ENCODE measurements at regions not wholly inside any gene's neighbourhood (a gene's known extent, or its start where the extent isn't known, plus 50 kb on each side); places are given as distances from the start of the nearest gene placed in this dataset.
"Not testable (repeated sequence)": the region's sequence is repeated elsewhere in the genome, so short reads cannot be mapped to it uniquely, and the experiment has no call there.

- DNase-seq (ENCODE audit: low spot score): no peak
Observed at GRCh38 chr6:47180633-47181032, 129.1 kb downstream of the TNFRSF21 start.

GRCh38 chr6:47179286-47179685 is 130.4 kb downstream of the TNFRSF21 start:
- DNase-seq (ENCODE audit: low spot score): no peak

DNA sequence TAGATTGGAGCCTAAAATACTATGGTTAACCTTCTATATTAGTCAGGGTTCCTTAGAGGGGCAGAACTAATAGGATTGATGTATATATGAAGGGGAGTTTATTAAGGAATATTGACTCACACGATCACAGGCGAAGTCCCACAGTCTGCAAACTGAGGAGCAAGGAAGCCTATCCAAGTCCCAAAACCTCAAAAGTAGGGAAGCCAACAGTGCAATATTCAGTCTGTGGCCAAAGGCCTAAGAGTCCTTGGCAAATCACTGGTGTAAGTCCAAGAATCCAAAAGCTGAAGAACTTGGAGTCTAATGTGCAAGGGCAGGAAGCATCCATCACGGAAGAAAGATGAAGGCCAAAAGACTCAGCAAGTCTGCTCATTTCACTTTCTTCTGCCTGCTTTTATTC is 133.5 kb upstream of the ADGRF1 start:
- no peak for DNase-seq (ENCODE audit: low spot score)

DNA sequence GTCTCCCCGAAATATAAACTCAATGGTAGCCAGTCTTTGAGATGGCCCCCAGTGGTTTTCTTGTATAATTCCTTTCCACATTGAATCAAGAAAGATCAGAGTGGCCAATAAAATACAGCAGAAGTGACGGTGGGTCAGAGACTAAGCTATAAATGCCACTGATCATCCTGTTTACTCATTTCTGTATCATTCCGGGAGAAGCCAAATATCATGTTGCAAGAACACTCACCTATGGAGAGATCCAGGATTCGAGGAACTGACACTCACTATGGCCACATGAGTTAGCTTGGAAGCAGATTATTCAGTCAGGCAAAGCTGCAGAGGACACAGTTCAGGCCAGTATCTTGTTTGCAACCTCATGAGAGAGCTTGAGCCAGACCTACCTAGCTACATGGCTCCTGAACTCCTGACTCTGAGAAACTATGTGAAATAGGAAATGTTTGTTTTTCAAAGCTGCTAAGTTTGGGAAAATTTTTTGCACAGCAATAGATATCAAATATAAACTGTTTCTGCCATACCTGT is 132.4 kb upstream of the ADGRF1 start:
- DNase-seq (ENCODE audit: low spot score): no peak

- DNase-seq (ENCODE audit: low spot score): not testable (repeated sequence)
Observed at GRCh38 chr6:47174063-47174462, 131.9 kb upstream of the ADGRF1 start.

DNA sequence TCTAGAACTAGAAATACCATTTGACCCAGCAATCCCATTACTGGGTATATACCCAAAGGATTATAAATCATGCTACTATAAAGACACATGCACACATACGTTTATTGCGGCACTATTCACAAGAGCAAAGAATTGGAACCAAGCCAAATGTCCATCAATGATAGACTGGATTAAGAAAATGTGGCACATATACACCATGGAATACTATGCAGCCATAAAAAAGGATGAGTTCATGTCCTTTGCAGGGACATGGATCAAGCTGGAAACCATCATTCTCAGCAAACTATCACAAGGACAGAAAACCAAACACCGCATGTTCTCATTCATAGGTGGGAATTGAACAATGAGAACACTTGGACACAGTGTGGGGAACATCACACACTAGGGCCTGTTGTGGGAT is 131.0 kb upstream of the ADGRF1 start:
- not testable (repeated sequence) for DNase-seq (ENCODE audit: low spot score)

GRCh38 chr6:47170617-47170947 is 128.4 kb upstream of the ADGRF1 start:
- no peak for DNase-seq (ENCODE audit: low spot score)

DNA sequence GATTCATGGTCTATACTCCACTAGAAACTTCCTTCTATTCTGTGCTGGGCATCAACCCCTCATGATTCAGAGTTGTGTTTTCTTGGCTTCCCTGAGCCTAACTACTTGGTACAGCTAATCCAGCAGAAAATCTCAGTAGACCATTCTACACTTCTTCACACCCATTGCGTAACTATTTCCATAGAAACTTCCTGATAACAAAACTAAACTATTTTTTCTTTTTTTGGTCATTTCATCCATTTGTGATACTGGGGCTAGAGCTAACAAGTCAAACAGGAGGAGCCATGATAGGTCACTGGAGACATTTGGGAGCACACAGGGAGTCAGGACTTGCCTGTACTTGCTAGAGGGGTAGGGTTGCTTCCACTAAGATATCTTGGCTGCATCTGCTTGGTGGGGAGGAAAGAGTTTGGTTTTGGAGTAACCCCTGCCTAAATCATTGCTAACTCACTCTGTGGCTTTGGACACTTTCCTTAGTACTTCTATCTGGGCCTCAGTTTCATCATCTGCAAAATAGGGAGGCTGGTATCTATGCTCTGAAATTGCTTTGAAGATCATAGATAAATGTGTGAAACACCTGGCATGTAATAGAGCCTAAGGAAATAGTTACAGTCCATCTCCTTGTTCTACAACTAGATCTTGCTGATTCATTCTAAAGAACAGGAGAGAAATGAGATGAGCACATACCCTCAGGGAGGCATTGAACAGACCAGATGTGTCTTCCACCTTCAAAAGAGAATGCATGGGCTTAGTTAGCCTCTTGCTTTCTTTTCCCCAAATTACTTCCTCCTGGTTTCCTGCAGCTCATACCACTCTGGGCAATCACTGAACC is 127.9 kb upstream of the ADGRF1 start:
- no peak for DNase-seq (ENCODE audit: low spot score)

- DNase-seq (ENCODE audit: low spot score): no peak
Observed at GRCh38 chr6:47168180-47168579, 126.0 kb upstream of the ADGRF1 start.

DNA sequence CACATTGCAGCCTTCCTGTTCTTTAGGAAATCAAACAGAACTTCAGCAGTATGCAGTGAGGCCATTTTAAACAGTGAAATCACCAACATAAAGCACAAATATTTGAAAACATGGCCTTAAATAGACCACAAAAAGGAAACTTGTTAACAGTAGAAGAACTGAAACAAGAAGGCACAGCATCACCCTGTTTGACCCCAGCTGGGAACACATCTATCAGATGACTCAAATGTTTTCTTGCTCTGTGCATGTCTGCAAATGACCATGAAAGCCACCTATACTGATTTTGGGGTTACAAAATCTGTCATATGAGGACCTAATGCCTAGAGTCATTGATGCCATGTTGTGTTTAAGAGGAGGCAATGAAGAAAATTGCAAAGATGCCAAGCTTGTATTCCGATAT is 123.8 kb upstream of the ADGRF1 start:
- DNase-seq (ENCODE audit: low spot score): no peak

DNA sequence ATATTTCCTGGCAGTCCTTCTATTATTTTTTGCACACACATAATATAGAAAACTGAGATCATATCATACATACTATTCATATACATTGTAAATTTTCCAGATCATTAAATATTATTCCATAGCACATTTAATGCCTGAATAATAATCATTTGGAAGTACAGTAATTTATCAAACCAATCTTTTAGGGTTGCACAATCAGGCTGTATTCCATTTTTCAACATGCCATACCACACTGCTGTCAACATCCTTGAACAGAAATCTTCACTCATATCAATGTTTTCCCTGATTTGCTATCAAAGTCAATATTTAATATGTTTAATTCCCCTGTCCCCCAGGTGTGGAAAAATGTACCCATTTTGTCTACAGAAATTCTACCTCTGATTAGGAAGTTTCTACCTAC is 122.7 kb upstream of the ADGRF1 start:
- no peak for DNase-seq (ENCODE audit: low spot score)

DNA sequence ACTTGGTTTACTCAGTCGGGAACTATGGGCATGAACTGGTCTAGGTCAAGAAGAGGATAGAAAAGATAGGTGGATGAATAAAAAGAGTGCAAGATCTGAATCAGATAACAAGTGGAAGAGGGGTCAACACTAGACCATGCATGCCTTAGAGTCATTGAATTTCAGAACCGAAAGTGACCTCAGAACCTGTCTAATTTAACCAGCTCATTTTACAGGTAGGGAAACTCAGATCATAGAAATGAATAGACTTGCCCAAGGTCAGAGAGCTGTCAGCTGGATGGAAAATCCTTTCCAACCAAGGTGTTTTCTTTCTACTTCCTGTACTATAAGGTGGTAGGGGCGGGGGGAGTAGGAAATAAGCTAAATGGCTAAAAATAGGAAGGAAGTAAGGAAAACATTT is 121.4 kb upstream of the ADGRF1 start:
- DNase-seq (ENCODE audit: low spot score): no peak

- DNase-seq (ENCODE audit: low spot score): no peak
Observed at GRCh38 chr6:47162793-47163192, 120.7 kb upstream of the ADGRF1 start.

- DNase-seq (ENCODE audit: low spot score): no peak
Observed at GRCh38 chr6:47162231-47162630, 120.1 kb upstream of the ADGRF1 start.

DNA sequence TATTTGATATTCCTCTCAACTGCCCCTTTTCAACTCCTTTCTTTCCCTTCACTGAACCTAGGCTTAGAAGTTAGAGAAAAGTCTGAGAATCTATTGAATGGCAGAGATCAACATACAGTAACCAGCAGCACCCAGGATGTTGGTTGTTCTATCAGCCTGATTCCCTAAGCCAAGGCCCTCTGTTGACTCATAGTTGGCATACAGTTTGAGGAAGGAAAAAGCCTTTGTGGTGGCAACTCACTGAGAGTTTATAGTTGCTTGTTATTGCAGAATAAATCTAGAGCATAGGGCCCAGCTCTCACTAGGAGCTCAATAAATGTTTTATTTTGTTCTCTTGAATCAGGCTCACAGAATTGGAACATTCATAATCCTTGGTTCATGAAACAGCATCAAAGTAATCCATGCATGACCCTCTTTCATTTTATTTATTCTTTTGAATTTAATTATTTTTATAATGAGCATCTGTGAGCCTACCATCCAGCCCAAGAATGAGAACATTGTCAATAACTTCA is 119.1 kb upstream of the ADGRF1 start:
- DNase-seq (ENCODE audit: low spot score): peak; percentile 26

DNA sequence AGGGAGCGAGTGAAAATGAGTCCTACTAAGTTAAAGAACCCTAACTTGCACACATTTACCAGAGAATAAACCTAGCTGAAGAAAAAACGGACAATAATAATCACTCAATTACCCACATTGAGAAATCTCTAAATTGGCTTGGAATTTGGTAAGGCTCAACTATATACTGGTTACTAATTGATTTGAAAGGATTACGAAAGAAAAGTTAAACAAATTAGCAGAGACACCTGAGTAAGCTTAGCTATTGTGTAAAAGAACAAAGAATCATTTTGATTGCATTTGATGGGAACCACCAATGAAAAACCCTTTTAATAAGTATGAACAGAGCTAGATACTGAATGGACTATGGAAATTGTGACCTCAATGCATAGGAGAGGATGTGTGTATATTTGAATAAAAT is 118.6 kb upstream of the ADGRF1 start:
- DNase-seq (ENCODE audit: low spot score): no peak

- no peak for DNase-seq (ENCODE audit: low spot score)
Observed at GRCh38 chr6:47159763-47160162, 117.6 kb upstream of the ADGRF1 start.

DNA sequence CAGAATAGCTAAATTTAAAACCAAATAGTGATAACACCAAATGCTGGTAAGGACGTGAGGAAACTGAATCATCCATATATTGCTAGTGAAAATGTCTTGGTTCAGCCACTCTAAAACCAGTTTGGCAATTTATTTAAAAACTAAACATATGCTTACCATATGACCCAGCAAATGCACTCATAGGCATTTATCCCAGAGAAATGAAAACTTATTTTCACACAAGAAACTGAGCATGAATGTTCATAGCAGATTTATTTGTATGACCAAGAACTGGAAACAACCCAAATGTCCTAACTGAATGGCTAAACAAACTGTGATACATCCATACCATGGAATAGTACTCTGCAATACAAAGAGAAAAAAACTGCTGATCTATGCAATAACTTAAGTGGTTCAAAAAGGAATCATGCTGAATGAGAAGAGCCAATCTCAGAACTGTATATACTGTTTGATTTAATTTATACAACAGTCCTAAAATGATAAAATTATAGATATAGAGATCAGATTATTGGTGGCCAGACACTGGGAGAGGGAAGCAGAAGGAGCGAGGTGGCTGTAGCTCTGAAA is 115.6 kb upstream of the ADGRF1 start:
- DNase-seq (ENCODE audit: low spot score): no peak

DNA sequence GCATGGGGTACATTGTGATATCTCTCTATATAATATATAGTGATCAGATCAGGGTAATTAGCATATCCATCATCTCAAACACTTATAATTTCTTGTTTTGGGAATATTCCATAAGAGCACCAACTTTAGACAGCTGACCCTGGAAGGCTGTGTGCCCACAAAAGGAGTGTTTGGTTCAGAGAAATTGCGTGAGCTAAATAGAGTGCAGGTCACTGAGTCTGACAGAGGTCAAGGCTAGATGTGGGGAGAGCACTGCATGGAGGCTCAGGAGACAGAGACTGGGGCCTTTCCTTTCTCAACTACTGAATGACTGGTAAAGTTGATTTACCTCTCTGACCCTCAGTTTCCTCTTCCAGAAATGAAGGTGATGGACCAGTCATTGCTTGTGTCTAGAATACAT is 114.9 kb upstream of the ADGRF1 start:
- DNase-seq (ENCODE audit: low spot score): no peak

DNA sequence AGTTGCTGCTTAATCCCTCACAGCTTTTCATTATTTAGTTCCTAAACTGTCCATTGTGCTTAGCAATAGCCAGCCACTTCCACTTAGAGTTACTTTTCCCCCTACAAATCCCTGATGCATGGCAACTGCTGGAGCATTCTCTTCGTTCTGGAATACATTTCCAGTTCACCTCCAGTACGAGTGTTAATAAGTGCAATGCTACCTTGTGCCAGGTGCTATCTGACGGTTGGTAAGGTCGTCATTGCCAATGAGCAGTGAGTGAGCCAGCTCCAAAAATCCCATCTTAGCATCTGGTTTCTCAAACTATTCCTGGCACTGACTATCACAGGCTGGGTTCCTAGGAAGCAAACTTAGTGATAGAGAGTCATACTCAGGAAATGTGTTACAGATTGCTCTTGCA is 114.1 kb upstream of the ADGRF1 start:
- no peak for DNase-seq (ENCODE audit: low spot score)

GRCh38 chr6:47153404-47153755 is 111.2 kb upstream of the ADGRF1 start:
- DNase-seq (ENCODE audit: low spot score): no peak

DNA sequence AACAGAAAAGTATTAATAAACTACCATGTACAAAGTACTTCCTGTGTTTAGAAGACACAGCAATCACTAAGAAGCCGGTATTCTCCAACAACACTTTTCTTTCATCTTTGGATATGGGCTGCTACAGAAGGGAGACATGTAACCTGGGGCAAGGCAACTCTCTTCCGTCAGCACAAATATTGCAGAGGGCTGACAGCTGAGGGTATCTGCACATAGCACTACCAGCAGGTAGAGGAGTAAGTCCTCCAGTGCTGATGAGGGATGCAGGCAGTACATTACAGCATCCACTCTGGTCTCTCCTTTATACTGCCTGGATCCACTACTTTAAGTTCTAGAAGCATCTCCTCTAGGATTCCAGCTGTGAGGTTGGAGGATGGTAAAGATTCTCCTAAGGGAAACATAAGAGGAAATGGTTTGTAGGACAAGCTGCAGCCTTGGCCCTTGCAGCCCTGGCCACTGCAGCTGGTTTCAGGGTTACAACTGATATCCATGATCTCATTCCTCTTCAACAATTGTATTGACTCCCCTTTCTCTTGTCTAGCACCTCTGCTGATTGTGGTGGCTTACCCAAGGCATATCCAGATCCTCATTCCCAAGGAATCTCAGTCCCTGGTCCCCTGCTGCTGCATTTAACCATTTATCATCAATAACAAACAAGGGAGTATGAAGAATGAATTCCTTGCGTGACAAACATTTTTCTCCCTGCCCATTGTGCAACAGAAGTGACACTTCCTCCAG is 110.7 kb upstream of the ADGRF1 start:
- DNase-seq (ENCODE audit: low spot score): no peak
